Upper lobe of left lung (tissue), 4 donors: ENCODE measurements at regions not wholly inside any gene's neighbourhood (a gene's known extent, or its start where the extent isn't known, plus 50 kb on each side); places are given as distances from the start of the nearest gene placed in this dataset.
"Not testable (repeated sequence)": the region's sequence is repeated elsewhere in the genome, so short reads cannot be mapped to it uniquely, and the experiment has no call there.

Experiments used
- CTCF ChIP-seq, 6 experiments: fragments of 450-650 bp in 4 of 6; fragments of 200-600 bp in 2 of 6; sonication (generic) in 2 of 6; IDR thresholded peaks; one replicate each; pipeline ENCODE4 v1.5.1; 2016 to 2019; ENCODE audit warnings: antibody characterized with exemption in 6 of 6
- EP300 ChIP-seq, 4 donors: sonication (generic); formaldehyde crosslinking; IDR thresholded peaks; one replicate each; pipeline ENCODE4 v1.5.1; 2017; ENCODE audit warnings: antibody characterized with exemption in 4 of 4, control low read depth in 2 of 4
- POLR2A ChIP-seq, 4 donors: fragments of 450-650 bp; IDR thresholded peaks; one replicate each; pipeline ENCODE4 v1.5.1; 2016 to 2017; ENCODE audit warnings: antibody characterized with exemption in 4 of 4, mild to moderate bottlenecking in 2 of 4

GRCh38 chr4:115179438-115180062 is 66.1 kb upstream of the NDST4 start:
- not testable (repeated sequence) for TF ChIP-seq POLR2A, CTCF, EP300 (IDR thresholded peaks at IDR 0.05)
